Limb (tissue), 2 donors: ENCODE measurements at regions not wholly inside any gene's neighbourhood (a gene's known extent, or its start where the extent isn't known, plus 50 kb on each side); places are given as distances from the start of the nearest gene placed in this dataset.
A peak's percentile ranks its signal among the peaks of the same experiment; 100 is the strongest.
"Not testable (repeated sequence)": the region's sequence is repeated elsewhere in the genome, so short reads cannot be mapped to it uniquely, and the experiment has no call there.

ENCODE experiments used
- DNase-seq, 2 donors: peaks; one replicate each; pipeline ENCODE4 v3.0.0-alpha.2; 2016; ENCODE audit errors: extremely low spot score in 2 of 2

- DNase-seq: no peak
Measured at GRCh38 chr16:48008011-48008525, 147.7 kb downstream of the ABCC12 start.

GRCh38 chr16:48004141-48004695 lies 151.6 kb downstream of the ABCC12 start:
- no peak for DNase-seq

GRCh38 chr16:48003206-48003907 lies 152.4 kb downstream of the ABCC12 start:
- peak in 1 of 2 donors; percentile 13 for DNase-seq

- DNase-seq: no peak
Measured at GRCh38 chr16:48001324-48001895, 154.4 kb downstream of the ABCC12 start.

GRCh38 chr16:48000622-48001021 lies 155.2 kb downstream of the ABCC12 start:
- DNase-seq: no peak

GRCh38 chr16:47999595-47999994 lies 156.2 kb downstream of the ABCC12 start:
- DNase-seq: no peak

- no peak for DNase-seq
Measured at GRCh38 chr16:47995354-47995753, 160.4 kb downstream of the ABCC12 start.

GRCh38 chr16:47991491-47991890 lies 164.3 kb downstream of the ABCC12 start:
- DNase-seq: no peak

- DNase-seq: no peak
Measured at GRCh38 chr16:47990676-47991075, 165.1 kb downstream of the ABCC12 start.

- DNase-seq: no peak
Measured at GRCh38 chr16:47987136-47987535, 168.7 kb downstream of the ABCC12 start.

- DNase-seq: no peak
Measured at GRCh38 chr16:47986031-47986430, 169.8 kb downstream of the ABCC12 start.

- no peak for DNase-seq
Measured at GRCh38 chr16:47984669-47985068, 171.1 kb downstream of the ABCC12 start.

GRCh38 chr16:47983999-47984580 lies 171.7 kb downstream of the ABCC12 start:
- DNase-seq: no peak

- DNase-seq: no peak
Measured at GRCh38 chr16:47980212-47980611, 175.6 kb downstream of the ABCC12 start.

- no peak for DNase-seq
Measured at GRCh38 chr16:47979616-47980182, 176.1 kb downstream of the ABCC12 start.

GRCh38 chr16:47979164-47979520 lies 176.7 kb downstream of the ABCC12 start:
- DNase-seq: no peak

GRCh38 chr16:47978491-47979163 lies 177.2 kb downstream of the ABCC12 start:
- DNase-seq: no peak

- no peak for DNase-seq
Measured at GRCh38 chr16:47977802-47978201, 178.0 kb downstream of the ABCC12 start.

GRCh38 chr16:47976636-47977210 lies 179.1 kb downstream of the ABCC12 start:
- no peak for DNase-seq

- DNase-seq: not testable (repeated sequence)
Measured at GRCh38 chr16:47974971-47975370, 180.8 kb downstream of the ABCC12 start.

GRCh38 chr16:47973552-47973951 lies 182.2 kb downstream of the ABCC12 start:
- DNase-seq: no peak
